K562 (cell line): ENCODE measurements at regions not wholly inside any gene's neighbourhood (a gene's known extent, or its start where the extent isn't known, plus 50 kb on each side); places are given as distances from the start of the nearest gene placed in this dataset.

ENCODE experiments used
- ATAC-seq: fragments of 200-7000 bp; cut with Tn5 transposase; 3 replicates; pipeline ENCODE4 v1.9.1; 2020; ENCODE audit warnings: moderate library complexity
- BruUV-seq: library from RNA; stranded (reverse); fragments of 400-500 nt; replicated peaks from 2 replicates; lab custom pipeline; 2021; lab: Mats Ljungman, UMichigan
- CTCF ChIA-PET: fragments of 300-600 bp; formaldehyde crosslinking; extraction: SDS; loops from one replicate; lab custom pipeline; 2021; ENCODE audit warnings: low intra/inter-chr PET ratio; lab: Yijun Ruan, JAX
- POLR2A ChIA-PET: fragments of 300-600, 350-650 bp; sonication (Branson Sonifier 250); formaldehyde crosslinking; extraction: SDS; loops from one replicate; lab custom pipeline; 2021; ENCODE audit warnings: antibody characterized with exemption, inconsistent platforms; lab: Yijun Ruan, JAX
- DNase-seq, 4 experiments: peaks; one replicate each; pipeline versions ENCODE4 v3.0.0 to v3.0.0-alpha.2; 2011 to 2018; ENCODE audit warnings: low spot score in 3 of 4, mixed read lengths in 3 of 4; ENCODE audit errors: extremely low read depth in 1 of 4
- FAIRE-seq: peaks from 2 replicates; lab custom pipeline; 2011; peaks lifted over from hg19 to GRCh38; lab: Jason Lieb, UNC
- H2AFZ ChIP-seq: 2 replicates; pipeline ENCODE4 v1.6.0; 2011; ENCODE audit warnings: low read depth, low read length, control low read depth, inconsistent platforms
- H3K27ac ChIP-seq: fragments of 200-600 bp; 3 replicates; pipeline ENCODE4 v1.8.0; 2011; ENCODE audit warnings: low read depth, mild to moderate bottlenecking, control low read depth, inconsistent platforms, low read length, moderate library complexity, mixed read lengths; ENCODE audit errors: extremely low read depth
- H3K27me3 ChIP-seq, 2 experiments: fragments of 300-600 bp in 1 of 2; 2 replicates in 1 of 2; 3 replicates in 1 of 2; pipeline versions ENCODE4 v1.6.0 to v1.8.0; 2011; ENCODE audit warnings: inconsistent platforms in 2 of 2, low read length in 2 of 2, mild to moderate bottlenecking in 1 of 2, mixed read lengths in 1 of 2, moderate library complexity in 1 of 2; ENCODE audit not compliant: control insufficient read depth in 2 of 2, insufficient read depth in 2 of 2
- H3K36me3 ChIP-seq: fragments of 300-600 bp; 3 replicates; pipeline ENCODE4 v1.8.0; 2011; ENCODE audit warnings: mild to moderate bottlenecking, low read length, inconsistent platforms; ENCODE audit not compliant: control insufficient read depth, insufficient read depth
- H3K4me1 ChIP-seq, 2 experiments: fragments of 200-600 bp in 1 of 2; replicated peaks in 1 of 2; 2 replicates in 1 of 2; 3 replicates in 1 of 2; pipeline versions ENCODE4 v1.5.1 to v1.8.0; 2011; ENCODE audit warnings: inconsistent platforms in 2 of 2, low read length in 2 of 2, mild to moderate bottlenecking in 1 of 2, mixed read lengths in 1 of 2, moderate library complexity in 1 of 2; ENCODE audit not compliant: control insufficient read depth in 2 of 2, insufficient read depth in 2 of 2
- H3K4me2 ChIP-seq: 2 replicates; pipeline ENCODE4 v1.6.1; 2011; ENCODE audit warnings: low read length, control low read depth, inconsistent platforms, mixed read lengths; ENCODE audit not compliant: insufficient read depth
- H3K4me3 ChIP-seq: fragments of 200-600 bp; sonication (generic), shearing (Covaris generic); 2 replicates; pipeline ENCODE4 v1.5.1; 2016; ENCODE audit warnings: control low read depth, inconsistent platforms
- H3K79me2 ChIP-seq: fragments of 200-600 bp; 3 replicates; pipeline ENCODE4 v1.8.0; 2011; ENCODE audit warnings: low read length, inconsistent platforms; ENCODE audit not compliant: control insufficient read depth, insufficient read depth
- H3K9ac ChIP-seq, 2 experiments: 2 replicates each; pipeline versions ENCODE4 v1.6.0 to v1.6.1; 2011; ENCODE audit warnings: low read depth in 2 of 2, low read length in 2 of 2, control low read depth in 1 of 2, inconsistent platforms in 1 of 2, mild to moderate bottlenecking in 1 of 2, mixed read lengths in 1 of 2; ENCODE audit not compliant: insufficient read depth in 1 of 2
- H3K9me1 ChIP-seq: one replicate; pipeline ENCODE4 v1.6.0; 2011; ENCODE audit warnings: inconsistent platforms, mild to moderate bottlenecking, low read length, moderate library complexity; ENCODE audit not compliant: control insufficient read depth, insufficient read depth
- H3K9me3 ChIP-seq: replicated peaks from 2 replicates; pipeline ENCODE4 v1.5.1; 2011; ENCODE audit warnings: low read depth, low read length, inconsistent platforms; ENCODE audit not compliant: control insufficient read depth, insufficient read depth
- H4K20me1 ChIP-seq: replicated peaks from 2 replicates; pipeline ENCODE4 v1.6.1; 2011; ENCODE audit warnings: low read length, inconsistent platforms, mixed read lengths; ENCODE audit not compliant: control insufficient read depth, insufficient read depth
- C11orf30 ChIP-seq: fragments of 450-650 bp; IDR thresholded peaks from 2 replicates; pipeline ENCODE4 v1.6.1; 2016; ENCODE audit warnings: low read depth, mild to moderate bottlenecking
- CCAR2 ChIP-seq: fragments of 200-400 bp; formaldehyde crosslinking; IDR thresholded peaks from 2 replicates; pipeline ENCODE4 v1.6.1; 2017; ENCODE audit warnings: mild to moderate bottlenecking, low read depth, low read length
- CSDE1 ChIP-seq, 2 experiments: fragments of 450-650 bp; IDR thresholded peaks; 2 replicates each; pipeline ENCODE4 v1.6.1; 2016; ENCODE audit warnings: mild to moderate bottlenecking in 1 of 2
- HMGN3 ChIP-seq: IDR thresholded peaks from 2 replicates; pipeline ENCODE4 v1.6.1; 2011; ENCODE audit warnings: borderline replicate concordance, low read depth, mild to moderate bottlenecking, mixed read lengths, low read length; ENCODE audit not compliant: insufficient read length; ENCODE audit errors: extremely low read depth
- HNRNPK ChIP-seq: fragments of 200-400 bp; formaldehyde crosslinking; IDR thresholded peaks from one replicate; pipeline ENCODE4 v1.6.1; 2018; ENCODE audit warnings: mild to moderate bottlenecking, low read depth, low read length; ENCODE audit not compliant: poor library complexity, severe bottlenecking
- KDM4B ChIP-seq, 2 experiments: fragments of 450-650 bp in 1 of 2; sonication (generic) in 1 of 2; IDR thresholded peaks; 2 replicates each; pipeline ENCODE4 v1.6.1; 2016 to 2017; ENCODE audit warnings: borderline replicate concordance in 2 of 2, antibody characterized with exemption in 1 of 2, low read depth in 1 of 2, mild to moderate bottlenecking in 1 of 2
- NR1H2 ChIP-seq: sonication (generic); formaldehyde crosslinking; IDR thresholded peaks from 2 replicates; pipeline ENCODE4 v1.4.0; 2020; ENCODE audit warnings: mild to moderate bottlenecking, missing genetic modification reagents
- U2AF2 ChIP-seq: fragments of 200-400 bp; formaldehyde crosslinking; optimal IDR thresholded peaks from 2 replicates; pipeline ENCODE3; 2017; ENCODE audit warnings: low read depth, mild to moderate bottlenecking, low read length
- ZNF143 ChIP-seq: sonication (generic); formaldehyde crosslinking; IDR thresholded peaks from 2 replicates; pipeline ENCODE4 v1.9.0; 2022; ENCODE audit warnings: mild to moderate bottlenecking, missing genetic modification reagents
- ZNF408 ChIP-seq: fragments of 250-450 bp; sonication (Bioruptor Pico); IDR thresholded peaks from 2 replicates; pipeline ENCODE4 v1.4.0; 2020; ENCODE audit warnings: low read depth, mild to moderate bottlenecking, moderate library complexity
- ZNF583 ChIP-seq: fragments of 250-450 bp; sonication (Bioruptor Pico); IDR thresholded peaks from 2 replicates; pipeline ENCODE4 v1.4.0; 2020
- WGBS: fragments of 100-300 bp; shearing (Covaris generic); methylation state at CpG from one replicate; pipeline ENCODE4 v1.1.6; 2016; ENCODE audit warnings: low coverage, mixed read lengths; ENCODE audit not compliant: insufficient coverage; ENCODE audit errors: missing lambda C conversion rate; 5-methylcytosine and 5-hydroxymethylcytosine counted together
- in situ Hi-C: fragments of 300-500 bp; cut with MboI; formaldehyde crosslinking; loops from 4 replicates; pipeline ENCODE4 v1.15.0; 2018; ENCODE audit warnings: inconsistent platforms, mixed read lengths
- intact Hi-C: fragments of 100-400 bp; cut with micrococcal nuclease; formaldehyde crosslinking; loops from 2 replicates; pipeline ENCODE4 v1.14.2; 2022

GRCh38 chr20:10906834-10907233 is 233.0 kb upstream of the JAG1 start:
- no peak for FAIRE-seq
- Histone ChIP-seq H4K20me1 (no peaks in the 10 kb centered on the region), H2AFZ (no peak overlapping the region), H3K79me2 (no peaks in the 10 kb centered on the region), H3K36me3 (no peaks in the 10 kb centered on the region), H3K27ac (no peak overlapping the region), H3K4me2 (no peak overlapping the region), H3K27me3 (no peaks in the 10 kb centered on the region), H3K9me1 (no peaks in the 10 kb centered on the region), H3K4me1 (no peaks in the 10 kb centered on the region), H3K4me3 (no peak overlapping the region), H3K9me3 (no peaks in the 10 kb centered on the region; the same call in 1 of the 2 replicates), H3K9ac (no peak overlapping the region)
- TF ChIP-seq C11orf30 = no peak
- no peak for TF ChIP-seq ZNF583
- TF ChIP-seq NR1H2 (CRISPR knock-in tag) = no peak
- TF ChIP-seq KDM4B (IDR thresholded peaks at IDR 0.05; ENCODE audit: borderline replicate concordance in 2 of 2, low read depth in 1 of 2) = no peak
- no peak for TF ChIP-seq U2AF2
- TF ChIP-seq HMGN3 = no peak
- TF ChIP-seq CCAR2 = no peak
- no peak for TF ChIP-seq CSDE1 (IDR thresholded peaks at IDR 0.05)
- TF ChIP-seq HNRNPK = no peak
- no peak for TF ChIP-seq ZNF143 (CRISPR knock-in tag)
- TF ChIP-seq ZNF408 = no peak
- in situ Hi-C loops (no loop called here), intact Hi-C loops (no loop called here)
- BruUV-seq = no TSS peak
- ATAC-seq = no peak
- DNase-seq = no peak
- CTCF ChIA-PET = no interaction called here
- WGBS = 6% methylated on average over 1 of the region's 2 CpGs
- POLR2A ChIA-PET = no interaction called here
